ENCODE measurements at regions not wholly inside any gene's neighbourhood (a gene's known extent, or its start where the extent isn't known, plus 50 kb on each side); places are given as distances from the start of the nearest gene placed in this dataset.

GRCh38 chr5:168157141-168157540, 134.3 kb upstream of the WWC1 start:
- ATAC-seq (peak; percentile 54 to 84 (median 76)), DNase-seq (no peak)
- WGBS (ENCODE audit: insufficient coverage, low coverage, low lambda C conversion rate, missing lambda C conversion rate) = 44% methylated on average over 2 of the region's 2 CpGs

DNA sequence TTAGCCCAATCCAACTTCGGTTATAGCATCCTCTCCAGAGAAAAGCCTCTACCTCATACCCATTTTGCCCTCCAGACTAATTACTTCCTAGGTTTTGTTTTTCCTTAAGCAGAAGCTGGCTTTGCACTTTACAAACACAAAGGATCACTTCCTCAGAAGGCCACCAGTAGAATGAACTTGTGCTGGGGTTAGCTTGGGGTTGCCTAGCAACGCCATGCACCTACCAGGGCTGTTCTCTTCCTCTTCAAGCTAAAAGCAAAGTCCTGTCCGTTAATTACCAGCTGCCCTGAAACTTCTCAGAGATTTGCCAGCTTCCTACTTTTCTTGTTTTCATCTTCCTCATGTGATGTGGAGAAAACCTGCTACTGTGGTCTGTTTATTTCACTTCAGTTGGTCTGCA, 132.0 kb upstream of the WWC1 start:
- no peak for TF ChIP-seq CTCF (IDR thresholded peaks at IDR 0.05)
- Histone ChIP-seq H3K9me3 (no peaks in the 10 kb centered on the region), H3K27ac (no peak overlapping the region), H3K27me3 (no peaks in the 10 kb centered on the region), H3K36me3 (no peaks in the 10 kb centered on the region), H3K4me1 (no peaks in the 10 kb centered on the region), H3K4me3 (no peak overlapping the region)
- peak in 3 of 4 donors; percentile 56 to 68 (median 66) for ATAC-seq
- intact Hi-C loops (cut with DNase I) = no loop called here
- peak in 1 of 3 donors; percentile 31 for DNase-seq
- WGBS (ENCODE audit: insufficient coverage, low coverage, low lambda C conversion rate, missing lambda C conversion rate) = 47% methylated on average over 3 of the region's 3 CpGs

More at GRCh38 chr5:168157141-168157540, 134.3 kb upstream of the WWC1 start:
- intact Hi-C loops (cut with DNase I) = no loop called here
- Histone ChIP-seq H3K27me3 (no peaks in the 10 kb centered on the region), H3K9me3 (no peaks in the 10 kb centered on the region), H3K36me3 (no peaks in the 10 kb centered on the region), H3K4me3 (no peak overlapping the region), H3K27ac (no peak overlapping the region), H3K4me1 (no peaks in the 10 kb centered on the region)
- TF ChIP-seq POLR2A (IDR thresholded peaks at IDR 0.05) (no peak), CTCF (IDR thresholded peaks at IDR 0.05) (no peak)

- Histone ChIP-seq H3K4me1 (no peaks in the 10 kb centered on the region), H3K27me3 (no peaks in the 10 kb centered on the region), H3K4me3 (no peak overlapping the region), H3K9me3 (no peaks in the 10 kb centered on the region), H3K36me3 (no peaks in the 10 kb centered on the region), H3K27ac (no peak overlapping the region)
- DNase-seq = no peak
- 60% methylated on average over 8 of the region's 16 CpGs for WGBS (ENCODE audit: insufficient coverage, low coverage, low lambda C conversion rate, missing lambda C conversion rate)
- TF ChIP-seq POLR2A (IDR thresholded peaks at IDR 0.05) (no peak), CTCF (IDR thresholded peaks at IDR 0.05) (no peak)
- intact Hi-C loops (cut with DNase I) = no loop called here
- ATAC-seq = no peak
These were observed 129.0 kb upstream of the WWC1 start for GRCh38 chr5:168162464-168162863.

DNA sequence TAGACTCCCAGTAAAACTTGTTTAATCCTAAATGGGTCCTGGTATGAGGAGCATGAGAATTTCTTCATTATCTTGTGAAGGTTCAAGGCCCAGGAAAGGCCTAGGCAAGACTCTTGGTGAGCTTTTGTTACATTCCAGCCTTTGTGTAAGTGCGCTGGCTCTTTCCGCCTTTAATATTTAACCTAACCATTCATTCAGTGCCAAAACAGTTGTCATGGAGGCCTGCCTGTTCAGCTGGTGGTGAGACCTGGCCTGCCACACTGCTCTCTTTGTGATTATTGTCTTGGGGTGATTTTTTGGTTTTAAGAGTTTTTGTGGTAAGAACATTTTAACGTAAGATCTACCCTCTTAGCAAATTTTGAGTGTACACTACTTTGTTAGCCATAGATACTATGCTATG, 127.5 kb upstream of the WWC1 start:
- DNase-seq (peak in 1 of 3 donors; percentile 51), ATAC-seq (peak; percentile 75 to 90 (median 88))

GRCh38 chr5:168165221-168165914, 126.1 kb upstream of the WWC1 start:
- no peaks in the 10 kb centered on the region for H3K9me3 ChIP-seq
- H3K36me3 ChIP-seq = no peaks in the 10 kb centered on the region
- intact Hi-C loops (cut with DNase I) = no loop called here
- TF ChIP-seq CTCF (IDR thresholded peaks at IDR 0.05) (no peak), POLR2A (IDR thresholded peaks at IDR 0.05) (no peak)
- ATAC-seq = no peak
- H3K27ac ChIP-seq = no peak overlapping the region
- H3K4me1 ChIP-seq = no peaks in the 10 kb centered on the region
- no peak for DNase-seq
- H3K27me3 ChIP-seq = no peaks in the 10 kb centered on the region
- no peak overlapping the region for H3K4me3 ChIP-seq
- 45% methylated on average over 9 of the region's 9 CpGs for WGBS (ENCODE audit: insufficient coverage, low coverage, low lambda C conversion rate, missing lambda C conversion rate)

More for the DNA sequence above, 127.5 kb upstream of the WWC1 start:
- Histone ChIP-seq H3K27ac (no peak overlapping the region), H3K36me3 (no peaks in the 10 kb centered on the region), H3K4me1 (no peaks in the 10 kb centered on the region), H3K27me3 (no peaks in the 10 kb centered on the region), H3K4me3 (no peak overlapping the region), H3K9me3 (no peaks in the 10 kb centered on the region)
- no peak for TF ChIP-seq POLR2A (IDR thresholded peaks at IDR 0.05)
- 50% methylated on average over 3 of the region's 3 CpGs for WGBS (ENCODE audit: insufficient coverage, low coverage, low lambda C conversion rate, missing lambda C conversion rate)
- intact Hi-C loops (cut with DNase I) = no loop called here
